ENCODE measurements at regions not wholly inside any gene's neighbourhood (a gene's known extent, or its start where the extent isn't known, plus 50 kb on each side); places are given as distances from the start of the nearest gene placed in this dataset.
A peak's percentile ranks its signal among the peaks of the same experiment; 100 is the strongest.
"Not testable (repeated sequence)": the region's sequence is repeated elsewhere in the genome, so short reads cannot be mapped to it uniquely, and the experiment has no call there.

GRCh38 chr17:20916383-20916782 lies 126.4 kb downstream of the USP22 start:
- Histone ChIP-seq H3K4me3 (ENCODE audit: low read length) (peak overlapping the region; percentile 41), H3K4me1 (ENCODE audit: control insufficient read depth, insufficient read depth, low read length) (no peaks in the 10 kb centered on the region), H3K27ac (ENCODE audit: low read length) (no peak overlapping the region), H3K9me3 (ENCODE audit: control insufficient read depth, low read length) (no peaks in the 10 kb centered on the region), H3K27me3 (ENCODE audit: control insufficient read depth, insufficient read depth) (no peaks in the 10 kb centered on the region)
- ATAC-seq (no peak), DNase-seq (no peak)
- intact Hi-C loops (cut with DNase I): loop anchor here in 1 of 4 donors (10.0 kb wide), 1 partner anchor 78 kb away; no protein-coding TSS in a partner anchor
- 58% methylated on average over 4 of the region's 4 CpGs for WGBS

- not testable (repeated sequence) for H3K4me3 ChIP-seq (ENCODE audit: low read length); H3K4me1 ChIP-seq (ENCODE audit: control insufficient read depth, insufficient read depth, low read length)
- WGBS: 93% methylated on average over 10 of the region's 10 CpGs
Measured at GRCh38 chr17:20917610-20918306, 125.1 kb downstream of the USP22 start.

GRCh38 chr17:20920095-20920814 lies 122.6 kb downstream of the USP22 start:
- ATAC-seq: no peak
- H3K4me1 ChIP-seq (ENCODE audit: control insufficient read depth, insufficient read depth, low read length): no peaks in the 10 kb centered on the region
- intact Hi-C loops (cut with DNase I): no loop called here
- H3K4me3 ChIP-seq (ENCODE audit: low read length): no peak overlapping the region
- no peak for DNase-seq
- H3K27ac ChIP-seq (ENCODE audit: low read length): peak overlapping the region; percentile 75
- no peaks in the 10 kb centered on the region for H3K27me3 ChIP-seq (ENCODE audit: control insufficient read depth, insufficient read depth)
- 49% methylated on average over 3 of the region's 3 CpGs for WGBS
- no peaks in the 10 kb centered on the region for H3K9me3 ChIP-seq (ENCODE audit: control insufficient read depth, low read length)

More at GRCh38 chr17:20917610-20918306, 125.1 kb downstream of the USP22 start:
- ATAC-seq; H3K9me3 ChIP-seq (ENCODE audit: control insufficient read depth, low read length); H3K27ac ChIP-seq (ENCODE audit: low read length); H3K27me3 ChIP-seq (ENCODE audit: control insufficient read depth, insufficient read depth); DNase-seq: not testable (repeated sequence)
- intact Hi-C loops (cut with DNase I): loop anchor here in 1 of 4 donors (10.0 kb wide), 1 partner anchor 77 kb away; no protein-coding TSS in a partner anchor

DNA sequence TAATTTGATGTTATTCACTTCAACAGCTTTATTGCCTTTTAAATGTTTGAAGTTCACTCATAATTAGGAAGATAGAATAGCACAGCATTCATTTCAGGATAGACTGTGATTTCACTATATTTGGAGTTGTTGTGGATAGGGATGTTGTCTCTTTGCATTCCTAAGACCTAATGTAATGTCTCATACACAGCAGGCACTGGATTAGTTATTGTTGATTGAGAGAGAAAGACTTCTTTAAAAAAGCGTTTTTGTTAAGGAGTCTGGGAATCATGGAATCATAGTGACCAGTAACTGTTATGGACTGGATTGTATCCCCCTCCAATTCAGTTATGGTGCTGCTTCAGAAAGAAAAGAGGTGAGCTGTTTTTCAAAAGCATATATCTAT lies 122.0 kb downstream of the USP22 start:
- Histone ChIP-seq H3K4me1 (ENCODE audit: control insufficient read depth, insufficient read depth, low read length) (no peaks in the 10 kb centered on the region), H3K27ac (ENCODE audit: low read length) (no peak overlapping the region), H3K4me3 (ENCODE audit: low read length) (no peak overlapping the region), H3K9me3 (ENCODE audit: control insufficient read depth, low read length) (no peaks in the 10 kb centered on the region), H3K27me3 (ENCODE audit: control insufficient read depth, insufficient read depth) (no peaks in the 10 kb centered on the region)
- ATAC-seq (peak; percentile 26 to 40), DNase-seq (no peak)
- intact Hi-C loops (cut with DNase I): no loop called here
- 38% methylated on average over 1 of the region's 1 CpG for WGBS

DNA sequence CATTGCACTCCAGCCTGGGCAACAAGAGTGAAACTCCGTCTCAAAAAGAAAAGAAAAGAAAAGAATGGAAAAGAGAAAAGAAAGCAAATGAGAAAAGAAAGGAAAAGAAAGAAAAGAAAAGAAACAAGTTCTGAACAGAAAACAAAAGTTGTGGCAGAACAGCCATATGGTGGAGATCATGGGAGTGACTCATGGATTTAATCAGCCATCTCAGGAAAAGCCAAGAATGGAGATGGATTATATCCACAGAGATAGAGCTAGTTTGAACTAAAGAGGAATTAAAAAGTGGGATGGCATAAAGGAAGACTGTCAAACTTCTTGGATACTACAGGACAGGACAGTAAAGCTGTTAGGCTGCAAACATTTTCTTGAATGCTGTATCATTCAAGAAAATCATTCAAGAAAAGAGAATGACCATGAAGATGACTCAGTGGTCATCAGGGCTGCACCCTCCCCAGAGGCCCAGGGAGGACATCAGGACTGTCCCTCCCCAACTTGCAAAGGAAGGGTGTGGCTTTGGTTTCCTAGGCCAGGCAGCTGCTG lies 120.6 kb downstream of the USP22 start:
- ATAC-seq: peak; percentile 51 to 81

GRCh38 chr17:20924306-20924705 lies 118.5 kb downstream of the USP22 start:
- intact Hi-C loops (cut with DNase I): no loop called here

More for the DNA sequence above, 120.6 kb downstream of the USP22 start:
- Histone ChIP-seq H3K9me3 (ENCODE audit: control insufficient read depth, low read length) (no peaks in the 10 kb centered on the region), H3K4me1 (ENCODE audit: control insufficient read depth, insufficient read depth, low read length) (no peaks in the 10 kb centered on the region), H3K27ac (ENCODE audit: low read length) (no peak overlapping the region), H3K4me3 (ENCODE audit: low read length) (no peak overlapping the region), H3K27me3 (ENCODE audit: control insufficient read depth, insufficient read depth) (no peaks in the 10 kb centered on the region)
- intact Hi-C loops (cut with DNase I): no loop called here
- 47% methylated on average over 1 of the region's 1 CpG for WGBS
- DNase-seq: peak in 2 of 3 donors; percentile 34 to 59

DNA sequence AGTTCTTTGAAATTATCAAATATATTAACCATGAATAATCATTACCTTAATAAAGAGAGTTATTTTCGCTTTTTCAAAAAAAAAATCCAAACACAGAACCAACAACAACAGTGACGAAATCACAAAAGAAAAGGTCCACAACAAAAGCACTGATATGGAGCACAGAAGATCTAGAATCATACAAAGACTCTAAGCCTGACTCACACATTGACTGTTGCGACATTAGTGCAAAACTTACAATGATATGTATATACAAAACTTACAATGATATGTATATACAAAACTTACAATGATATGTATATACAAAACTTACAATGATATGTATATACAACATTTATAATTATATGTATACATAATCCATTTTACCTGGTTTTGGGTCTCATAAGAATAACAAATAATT lies 117.7 kb downstream of the USP22 start:
- Histone ChIP-seq H3K4me3 (ENCODE audit: low read length) (no peak overlapping the region), H3K27me3 (ENCODE audit: control insufficient read depth, insufficient read depth) (no peaks in the 10 kb centered on the region), H3K4me1 (ENCODE audit: control insufficient read depth, insufficient read depth, low read length) (no peaks in the 10 kb centered on the region), H3K27ac (ENCODE audit: low read length) (no peak overlapping the region), H3K9me3 (ENCODE audit: control insufficient read depth, low read length) (no peaks in the 10 kb centered on the region)
- intact Hi-C loops (cut with DNase I): no loop called here
- no peak for DNase-seq
- 74% methylated on average over 3 of the region's 3 CpGs for WGBS
- no peak for ATAC-seq

More at GRCh38 chr17:20924306-20924705, 118.5 kb downstream of the USP22 start:
- Histone ChIP-seq H3K9me3 (ENCODE audit: control insufficient read depth, low read length) (no peaks in the 10 kb centered on the region), H3K27me3 (ENCODE audit: control insufficient read depth, insufficient read depth) (no peaks in the 10 kb centered on the region), H3K4me3 (ENCODE audit: low read length) (no peak overlapping the region), H3K4me1 (ENCODE audit: control insufficient read depth, insufficient read depth, low read length) (no peaks in the 10 kb centered on the region), H3K27ac (ENCODE audit: low read length) (peak overlapping the region; percentile 6)
- no peak for DNase-seq
- 41% methylated on average over 5 of the region's 5 CpGs for WGBS
- ATAC-seq: no peak

DNA sequence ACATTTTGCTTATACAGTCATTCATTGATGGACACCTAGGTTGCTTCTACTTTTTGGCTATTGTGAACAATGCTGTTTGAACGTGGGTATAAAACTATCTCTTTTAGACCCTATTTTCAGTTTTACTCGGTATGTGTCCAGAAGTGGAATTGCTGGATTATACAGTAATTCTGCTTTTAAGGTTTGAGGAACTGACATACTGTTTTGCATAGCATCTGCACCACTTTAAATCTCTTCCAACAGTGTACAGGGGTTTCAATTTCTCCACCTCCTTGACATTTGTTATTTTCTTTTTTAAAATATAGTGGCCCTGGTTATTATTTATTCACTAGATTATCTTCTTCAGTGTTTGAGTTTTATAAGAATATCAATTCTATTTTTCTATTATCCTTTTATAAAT lies 116.9 kb downstream of the USP22 start:
- WGBS: 44% methylated on average over 2 of the region's 2 CpGs
- H3K27me3 ChIP-seq (ENCODE audit: control insufficient read depth, insufficient read depth): no peaks in the 10 kb centered on the region
- ATAC-seq (no peak), DNase-seq (no peak)
- H3K4me3 ChIP-seq (ENCODE audit: low read length): peak overlapping the region; percentile 18
- H3K27ac ChIP-seq (ENCODE audit: low read length): no peak overlapping the region
- H3K9me3 ChIP-seq (ENCODE audit: control insufficient read depth, low read length): no peaks in the 10 kb centered on the region
- no peaks in the 10 kb centered on the region for H3K4me1 ChIP-seq (ENCODE audit: control insufficient read depth, insufficient read depth, low read length)
- intact Hi-C loops (cut with DNase I): no loop called here

DNA sequence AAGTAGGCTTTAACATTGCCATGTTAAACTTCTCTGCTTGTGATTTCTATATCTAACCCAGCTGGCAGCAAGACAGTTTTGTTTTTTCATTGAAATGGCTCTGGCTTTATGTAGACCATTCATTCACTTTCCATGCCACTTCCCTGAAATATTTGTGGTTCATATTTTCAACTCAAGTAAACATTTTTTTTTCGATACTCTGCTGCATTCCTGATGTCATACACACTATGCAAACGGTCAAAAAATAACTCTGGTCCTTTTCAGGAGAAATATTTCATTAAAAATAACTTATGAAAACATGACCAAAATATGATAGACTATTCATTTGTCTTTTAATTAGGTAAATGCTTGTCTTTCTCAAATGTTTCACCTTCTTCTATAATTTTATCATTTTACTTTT lies 116.3 kb downstream of the USP22 start:
- no peak for DNase-seq
- Histone ChIP-seq H3K9me3 (ENCODE audit: control insufficient read depth, low read length) (no peaks in the 10 kb centered on the region), H3K27ac (ENCODE audit: low read length) (no peak overlapping the region), H3K27me3 (ENCODE audit: control insufficient read depth, insufficient read depth) (no peaks in the 10 kb centered on the region), H3K4me3 (ENCODE audit: low read length) (no peak overlapping the region), H3K4me1 (ENCODE audit: control insufficient read depth, insufficient read depth, low read length) (no peaks in the 10 kb centered on the region)
- 49% methylated on average over 2 of the region's 2 CpGs for WGBS
- ATAC-seq: no peak
- intact Hi-C loops (cut with DNase I): no loop called here

GRCh38 chr17:20927308-20927977 lies 115.4 kb downstream of the USP22 start:
- H3K4me3 ChIP-seq (ENCODE audit: low read length): peak overlapping the region; percentile 20
- no peaks in the 10 kb centered on the region for H3K27me3 ChIP-seq (ENCODE audit: control insufficient read depth, insufficient read depth)
- intact Hi-C loops (cut with DNase I): no loop called here
- 59% methylated on average over 7 of the region's 7 CpGs for WGBS
- H3K9me3 ChIP-seq (ENCODE audit: control insufficient read depth, low read length): no peaks in the 10 kb centered on the region
- peak in 2 of 3 donors; percentile 56 to 76 for DNase-seq
- H3K27ac ChIP-seq (ENCODE audit: low read length): peak overlapping the region; percentile 58
- no peaks in the 10 kb centered on the region for H3K4me1 ChIP-seq (ENCODE audit: control insufficient read depth, insufficient read depth, low read length)
- ATAC-seq: peak; percentile 75 to 80

GRCh38 chr17:20929334-20929733 lies 113.5 kb downstream of the USP22 start:
- no peak for DNase-seq
- intact Hi-C loops (cut with DNase I): no loop called here
- no peak overlapping the region for H3K27ac ChIP-seq (ENCODE audit: low read length)

More at GRCh38 chr17:20929334-20929733, 113.5 kb downstream of the USP22 start:
- Histone ChIP-seq H3K4me1 (ENCODE audit: control insufficient read depth, insufficient read depth, low read length) (no peaks in the 10 kb centered on the region), H3K4me3 (ENCODE audit: low read length) (no peak overlapping the region), H3K27me3 (ENCODE audit: control insufficient read depth, insufficient read depth) (no peaks in the 10 kb centered on the region), H3K9me3 (ENCODE audit: control insufficient read depth, low read length) (no peaks in the 10 kb centered on the region)
- 62% methylated on average over 5 of the region's 5 CpGs for WGBS
- no peak for ATAC-seq

Data from right cardiac atrium (tissue), 5 donors.